A549 (cell line): ENCODE measurements at regions not wholly inside any gene's neighbourhood (a gene's known extent, or its start where the extent isn't known, plus 50 kb on each side); places are given as distances from the start of the nearest gene placed in this dataset.

ENCODE experiments used
- BHLHE40 ChIP-seq: IDR thresholded peaks from 2 replicates; pipeline ENCODE4 v1.6.1; 2012; ENCODE audit warnings: low read depth, low read length, inconsistent platforms
- CEBPB ChIP-seq, 2 experiments: fragments of >200 bp in 1 of 2; sonication (Bioruptor Twin) in 1 of 2; formaldehyde crosslinking in 1 of 2; IDR thresholded peaks; 2 replicates each; pipeline ENCODE4 v1.6.1; 2012 to 2016
- CHD2 ChIP-seq: fragments of 150-350 bp; IDR thresholded peaks from 2 replicates; pipeline ENCODE4 v1.6.1; 2014; ENCODE audit warnings: low read length; ENCODE audit not compliant: partially characterized antibody
- CHD4 ChIP-seq: fragments of 200-600 bp; sonication (generic); IDR thresholded peaks from 2 replicates; pipeline ENCODE4 v1.6.1; 2016; ENCODE audit warnings: antibody characterized with exemption, mild to moderate bottlenecking, borderline replicate concordance
- EHMT2 ChIP-seq: fragments of 200-600 bp; sonication (generic); IDR thresholded peaks from 2 replicates; pipeline ENCODE4 v1.6.1; 2016; ENCODE audit warnings: antibody characterized with exemption, low read depth, mild to moderate bottlenecking, moderate library complexity
- EP300 ChIP-seq, 2 experiments: fragments of >200 bp; sonication (Bioruptor Twin); formaldehyde crosslinking; IDR thresholded peaks; 2 replicates in 1 of 2; 3 replicates in 1 of 2; pipeline ENCODE4 v1.6.1; 2016 to 2017
- JUN ChIP-seq, 2 experiments: fragments of >200 bp; sonication (Bioruptor Twin); formaldehyde crosslinking; IDR thresholded peaks; 2 replicates in 1 of 2; 3 replicates in 1 of 2; pipeline ENCODE4 v1.6.1; 2016 to 2017
- MAFK ChIP-seq: fragments of 450-650 bp; IDR thresholded peaks from 2 replicates; pipeline ENCODE4 v1.6.1; 2014; ENCODE audit not compliant: partially characterized antibody
- POLR2A ChIP-seq: IDR thresholded peaks from 2 replicates; pipeline ENCODE4 v1.6.1; 2012; ENCODE audit warnings: mild to moderate bottlenecking, low read length
- RFX5 ChIP-seq: fragments of 450-650 bp; IDR thresholded peaks from 2 replicates; pipeline ENCODE4 v1.7.1; 2014; ENCODE audit warnings: antibody characterized with exemption, mild to moderate bottlenecking, moderate library complexity
- TP53 ChIP-seq: fragments of 250-450 bp; sonication (Bioruptor Pico); IDR thresholded peaks from 2 replicates; pipeline ENCODE4 v1.5.0; 2021; ENCODE audit warnings: mild to moderate bottlenecking, moderate library complexity
- ZFP36 ChIP-seq: fragments of 450-650 bp; IDR thresholded peaks from 2 replicates; pipeline ENCODE4 v1.6.1; 2014; ENCODE audit warnings: borderline replicate concordance; ENCODE audit not compliant: partially characterized antibody
- TF ChIP-seq, protein P1 (sequence below): fragments of >200 bp; sonication (Bioruptor Twin); formaldehyde crosslinking; IDR thresholded peaks from 3 replicates; pipeline ENCODE4 v1.5.1; 2016
- TF ChIP-seq, protein P2 (sequence below): IDR thresholded peaks from 2 replicates; pipeline ENCODE4 v1.6.1; 2012

DNA sequence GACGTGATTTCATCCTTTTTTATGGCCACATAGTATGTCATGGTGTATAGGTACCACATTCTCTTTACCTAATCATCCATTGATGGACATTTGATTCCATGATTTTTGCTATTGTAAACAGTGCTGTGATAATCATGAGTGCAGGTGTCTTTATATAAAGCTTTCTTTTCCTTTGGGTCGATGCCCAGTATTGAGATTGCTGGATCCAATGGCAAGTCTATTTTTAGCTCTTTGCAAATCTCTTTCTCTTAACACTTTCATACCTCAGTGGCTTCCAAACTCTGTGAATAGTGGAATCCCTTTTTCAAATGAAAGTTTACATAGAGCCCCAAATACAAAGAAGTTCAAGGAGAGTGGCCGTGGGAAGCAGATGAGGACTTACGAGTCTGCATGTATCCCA lies 105.8 kb upstream of the SPTLC3 start:
- TF ChIP-seq EP300 (IDR thresholded peaks at IDR 0.05) (no peak), POLR2A (no peak), BHLHE40 (no peak), RFX5 (no peak), CEBPB (IDR thresholded peaks at IDR 0.05) (no peak), JUN (IDR thresholded peaks at IDR 0.05) (no peak), ZFP36 (no peak), MAFK (no peak), EHMT2 (no peak), CHD2 (no peak), CHD4 (no peak), TP53 (CRISPR knock-in tag) (no peak)
- TF ChIP-seq, protein P1, sequence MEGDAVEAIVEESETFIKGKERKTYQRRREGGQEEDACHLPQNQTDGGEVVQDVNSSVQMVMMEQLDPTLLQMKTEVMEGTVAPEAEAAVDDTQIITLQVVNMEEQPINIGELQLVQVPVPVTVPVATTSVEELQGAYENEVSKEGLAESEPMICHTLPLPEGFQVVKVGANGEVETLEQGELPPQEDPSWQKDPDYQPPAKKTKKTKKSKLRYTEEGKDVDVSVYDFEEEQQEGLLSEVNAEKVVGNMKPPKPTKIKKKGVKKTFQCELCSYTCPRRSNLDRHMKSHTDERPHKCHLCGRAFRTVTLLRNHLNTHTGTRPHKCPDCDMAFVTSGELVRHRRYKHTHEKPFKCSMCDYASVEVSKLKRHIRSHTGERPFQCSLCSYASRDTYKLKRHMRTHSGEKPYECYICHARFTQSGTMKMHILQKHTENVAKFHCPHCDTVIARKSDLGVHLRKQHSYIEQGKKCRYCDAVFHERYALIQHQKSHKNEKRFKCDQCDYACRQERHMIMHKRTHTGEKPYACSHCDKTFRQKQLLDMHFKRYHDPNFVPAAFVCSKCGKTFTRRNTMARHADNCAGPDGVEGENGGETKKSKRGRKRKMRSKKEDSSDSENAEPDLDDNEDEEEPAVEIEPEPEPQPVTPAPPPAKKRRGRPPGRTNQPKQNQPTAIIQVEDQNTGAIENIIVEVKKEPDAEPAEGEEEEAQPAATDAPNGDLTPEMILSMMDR = no peak
- TF ChIP-seq, protein P2, sequence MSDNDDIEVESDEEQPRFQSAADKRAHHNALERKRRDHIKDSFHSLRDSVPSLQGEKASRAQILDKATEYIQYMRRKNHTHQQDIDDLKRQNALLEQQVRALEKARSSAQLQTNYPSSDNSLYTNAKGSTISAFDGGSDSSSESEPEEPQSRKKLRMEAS = no peak
